Mesendoderm (in vitro differentiated cells): ENCODE measurements at regions not wholly inside any gene's neighbourhood (a gene's known extent, or its start where the extent isn't known, plus 50 kb on each side); places are given as distances from the start of the nearest gene placed in this dataset.

Source experiments
- DNase-seq: peaks from one replicate; pipeline ENCODE4 v3.0.0; 2013
- H2AK5ac ChIP-seq: 2 replicates; pipeline ENCODE4 v1.6.1; 2013; ENCODE audit warnings: low read length, inconsistent platforms
- H2BK120ac ChIP-seq: 2 replicates; pipeline ENCODE4 v1.6.1; 2013; ENCODE audit warnings: low read depth, mild to moderate bottlenecking, low read length, moderate library complexity, mixed read lengths
- H2BK15ac ChIP-seq: replicated peaks from 2 replicates; pipeline ENCODE4 v1.6.1; 2013; ENCODE audit warnings: low read depth, mild to moderate bottlenecking, moderate library complexity
- H2BK5ac ChIP-seq: 2 replicates; pipeline ENCODE4 v1.6.1; 2013; ENCODE audit warnings: low read length, inconsistent platforms
- H3K18ac ChIP-seq: 2 replicates; pipeline ENCODE4 v1.6.1; 2013; ENCODE audit warnings: mild to moderate bottlenecking, low read length, mixed read lengths
- H3K23ac ChIP-seq: one replicate; pipeline ENCODE4 v1.6.1; 2013; ENCODE audit warnings: low read length
- H3K27ac ChIP-seq: 2 replicates; pipeline ENCODE4 v1.5.1; 2013; ENCODE audit warnings: low read depth, mild to moderate bottlenecking, inconsistent platforms, low read length, moderate library complexity
- H3K27me3 ChIP-seq: 2 replicates; pipeline ENCODE4 v1.6.1; 2013; ENCODE audit warnings: low read length, control low read depth, mild to moderate bottlenecking, inconsistent platforms; ENCODE audit not compliant: insufficient read depth, poor library complexity
- H3K36me3 ChIP-seq: 2 replicates; pipeline ENCODE4 v1.6.1; 2013; ENCODE audit warnings: low read length, inconsistent platforms; ENCODE audit not compliant: control insufficient read depth, insufficient read depth
- H3K4ac ChIP-seq: one replicate; pipeline ENCODE4 v1.6.1; 2013; ENCODE audit warnings: low read depth, mild to moderate bottlenecking, low read length, moderate library complexity
- H3K4me1 ChIP-seq: 2 replicates; pipeline ENCODE4 v1.6.1; 2013; ENCODE audit warnings: low read depth, low read length, inconsistent platforms; ENCODE audit not compliant: control insufficient read depth
- H3K4me2 ChIP-seq: 2 replicates; pipeline ENCODE4 v1.6.1; 2013; ENCODE audit warnings: low read length
- H3K4me3 ChIP-seq: 2 replicates; pipeline ENCODE4 v1.5.1; 2013; ENCODE audit warnings: mild to moderate bottlenecking, low read length
- H3K56ac ChIP-seq: one replicate; pipeline ENCODE4 v1.6.1; 2013; ENCODE audit warnings: low read length
- H3K79me1 ChIP-seq: 2 replicates; pipeline ENCODE4 v1.6.1; 2013; ENCODE audit warnings: low read length, inconsistent platforms
- H3K79me2 ChIP-seq: 2 replicates; pipeline ENCODE4 v1.6.1; 2013; ENCODE audit warnings: mild to moderate bottlenecking, low read length; ENCODE audit not compliant: control insufficient read depth, insufficient read depth
- H3K9ac ChIP-seq: 2 replicates; pipeline ENCODE4 v1.6.1; 2013; ENCODE audit warnings: low read length, inconsistent platforms
- H4K5ac ChIP-seq: one replicate; pipeline ENCODE4 v1.6.1; 2013; ENCODE audit warnings: low read length
- H4K8ac ChIP-seq: one replicate; pipeline ENCODE4 v1.6.1; 2013; ENCODE audit warnings: low read depth, mild to moderate bottlenecking, control low read depth, low read length, moderate library complexity
- WGBS: extraction: QIAGEN DNeasy Blood & Tissue Kit; methylation state at CpG from one replicate; pipeline ENCODE4 v1.1.7; 2013; ENCODE audit warnings: low lambda C conversion rate, missing lambda C conversion rate; ENCODE audit not compliant: insufficient coverage; ENCODE audit errors: extremely low coverage; 5-methylcytosine and 5-hydroxymethylcytosine counted together

GRCh38 chr21:41653954-41654491 is 112.8 kb downstream of the RIPK4 start:
- Histone ChIP-seq H3K23ac (no peak overlapping the region), H2BK120ac (no peak overlapping the region), H3K4ac (no peak overlapping the region), H4K5ac (no peak overlapping the region), H3K4me1 (no peaks in the 10 kb centered on the region), H4K8ac (no peak overlapping the region), H3K79me1 (no peaks in the 10 kb centered on the region), H2BK15ac (no peak overlapping the region), H3K9ac (no peak overlapping the region), H3K4me2 (no peak overlapping the region), H3K56ac (no peak overlapping the region), H3K18ac (no peak overlapping the region), H3K36me3 (no peaks in the 10 kb centered on the region), H3K4me3 (no peak overlapping the region), H2AK5ac (no peak overlapping the region), H3K27me3 (no peaks in the 10 kb centered on the region), H3K27ac (no peak overlapping the region), H2BK5ac (no peak overlapping the region), H3K79me2 (no peaks in the 10 kb centered on the region)
- no CpG with 5 or more reads among the region's 3 CpGs for WGBS
- DNase-seq, result no peak

GRCh38 chr21:41653243-41653953 is 113.5 kb downstream of the RIPK4 start:
- H2BK15ac ChIP-seq, result no peak overlapping the region
- no peak overlapping the region for H3K27ac ChIP-seq

GRCh38 chr21:41651830-41652229 is 115.0 kb downstream of the RIPK4 start:
- no peak overlapping the region for H4K8ac ChIP-seq
- H3K9ac ChIP-seq, result no peak overlapping the region
- DNase-seq, result no peak
- H3K27ac ChIP-seq, result no peak overlapping the region
- no peak overlapping the region for H2AK5ac ChIP-seq
- H3K4me3 ChIP-seq, result no peak overlapping the region
- H4K5ac ChIP-seq, result no peak overlapping the region
- no peaks in the 10 kb centered on the region for H3K79me2 ChIP-seq
- no peaks in the 10 kb centered on the region for H3K36me3 ChIP-seq
- no peak overlapping the region for H3K23ac ChIP-seq
- no peak overlapping the region for H3K18ac ChIP-seq
- H3K4ac ChIP-seq, result no peak overlapping the region
- no CpG with 5 or more reads among the region's 6 CpGs for WGBS
- no peak overlapping the region for H2BK15ac ChIP-seq
- no peak overlapping the region for H3K56ac ChIP-seq
- H3K4me1 ChIP-seq, result peaks cover 3% of the 10 kb centered on the region
- H3K79me1 ChIP-seq, result no peaks in the 10 kb centered on the region
- H2BK5ac ChIP-seq, result no peak overlapping the region
- H3K27me3 ChIP-seq, result no peaks in the 10 kb centered on the region
- H3K4me2 ChIP-seq, result no peak overlapping the region
- H2BK120ac ChIP-seq, result no peak overlapping the region

More at GRCh38 chr21:41653243-41653953, 113.5 kb downstream of the RIPK4 start:
- Histone ChIP-seq H3K4me2 (no peak overlapping the region), H2AK5ac (no peak overlapping the region), H3K4me1 (no peaks in the 10 kb centered on the region), H4K5ac (no peak overlapping the region), H3K79me2 (no peaks in the 10 kb centered on the region), H3K56ac (no peak overlapping the region), H3K9ac (no peak overlapping the region), H3K23ac (no peak overlapping the region), H3K4me3 (no peak overlapping the region), H2BK120ac (no peak overlapping the region), H3K4ac (no peak overlapping the region), H3K79me1 (no peaks in the 10 kb centered on the region), H3K36me3 (no peaks in the 10 kb centered on the region), H3K18ac (no peak overlapping the region), H3K27me3 (no peaks in the 10 kb centered on the region), H2BK5ac (no peak overlapping the region), H4K8ac (no peak overlapping the region)
- no peak for DNase-seq
- WGBS, result no CpG with 5 or more reads among the region's 13 CpGs

GRCh38 chr21:41651406-41651805 is 115.4 kb downstream of the RIPK4 start:
- Histone ChIP-seq H3K79me1 (no peaks in the 10 kb centered on the region), H3K27me3 (no peaks in the 10 kb centered on the region), H3K56ac (no peak overlapping the region), H3K27ac (no peak overlapping the region), H3K4ac (no peak overlapping the region), H2BK120ac (no peak overlapping the region), H3K23ac (no peak overlapping the region), H3K9ac (no peak overlapping the region), H3K4me1 (peaks cover 3% of the 10 kb centered on the region), H2BK5ac (no peak overlapping the region), H4K8ac (no peak overlapping the region), H3K18ac (no peak overlapping the region), H3K4me3 (no peak overlapping the region), H2AK5ac (no peak overlapping the region), H3K79me2 (no peaks in the 10 kb centered on the region), H3K4me2 (no peak overlapping the region), H3K36me3 (no peaks in the 10 kb centered on the region), H4K5ac (no peak overlapping the region), H2BK15ac (no peak overlapping the region)
- no CpG with 5 or more reads among the region's 8 CpGs for WGBS
- DNase-seq, result no peak

- Histone ChIP-seq H4K5ac (no peak overlapping the region), H2AK5ac (no peak overlapping the region), H3K4ac (no peak overlapping the region), H3K9ac (no peak overlapping the region), H3K18ac (no peak overlapping the region), H3K79me1 (no peaks in the 10 kb centered on the region), H3K56ac (no peak overlapping the region), H3K27me3 (no peaks in the 10 kb centered on the region), H3K79me2 (no peaks in the 10 kb centered on the region), H2BK5ac (no peak overlapping the region), H3K4me3 (no peak overlapping the region), H3K27ac (no peak overlapping the region), H2BK120ac (no peak overlapping the region), H3K4me2 (no peak overlapping the region), H2BK15ac (no peak overlapping the region), H3K4me1 (peaks cover 3% of the 10 kb centered on the region), H3K36me3 (no peaks in the 10 kb centered on the region), H3K23ac (no peak overlapping the region), H4K8ac (no peak overlapping the region)
- no CpG with 5 or more reads among the region's 19 CpGs for whole genome bisulfite sequencing
- no peak for DNase-seq
Observed at GRCh38 chr21:41650526-41651145, 116.2 kb downstream of the RIPK4 start.
